Stimulated activated CD4-positive, alpha-beta T cell treated with anti-CD3 and anti-CD28 coated beads, Interleukin-4, amount 100 ng/mL, for 48 hours (primary cell): ENCODE measurements at regions not wholly inside any gene's neighbourhood (a gene's known extent, or its start where the extent isn't known, plus 50 kb on each side); places are given as distances from the start of the nearest gene placed in this dataset.
"Not testable (repeated sequence)": the region's sequence is repeated elsewhere in the genome, so short reads cannot be mapped to it uniquely, and the experiment has no call there.

Source experiments
- DNase-seq, 2 donors: peaks; one replicate each; pipeline ENCODE4 v3.0.0-alpha.2; 2020; ENCODE audit warnings: low read depth in 2 of 2

DNA sequence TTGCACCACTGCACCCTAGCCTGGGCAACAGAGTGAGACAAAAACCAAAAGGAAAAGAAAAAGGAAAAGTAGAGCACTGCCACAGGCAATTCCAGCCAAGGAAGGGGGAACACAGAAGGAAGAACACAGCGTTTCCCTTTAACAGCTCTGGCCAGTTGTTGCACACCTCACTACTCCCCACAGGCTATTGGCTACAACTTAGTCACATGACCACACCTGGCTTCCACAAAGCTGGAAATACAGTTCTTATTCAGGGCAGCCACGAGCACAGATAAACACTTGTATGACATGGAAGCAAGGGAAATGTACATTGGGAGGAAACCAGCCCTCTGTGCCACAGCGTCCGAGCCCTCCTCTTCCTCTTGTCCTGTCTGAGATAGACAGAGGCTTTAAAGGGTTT lies 249.0 kb upstream of the JARID2 start:
- DNase-seq, result no peak

DNA sequence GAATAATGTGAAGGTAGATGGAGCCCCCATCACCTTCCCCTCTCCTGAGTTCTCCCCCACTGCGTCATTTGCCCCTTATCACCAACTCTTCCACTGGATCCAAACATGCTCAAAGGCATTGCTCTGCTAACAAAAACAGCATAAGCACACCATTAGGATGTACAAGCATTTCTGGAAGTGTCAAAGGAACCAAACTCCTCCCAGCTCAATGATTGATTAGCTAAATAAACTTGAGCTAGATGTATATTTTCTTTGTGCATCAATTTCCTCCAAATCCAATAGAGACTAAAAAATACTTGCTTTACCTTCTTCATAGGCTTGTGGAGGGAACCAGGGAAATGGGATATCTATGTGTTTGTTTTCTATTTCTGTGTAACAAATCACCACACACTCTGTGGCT lies 248.4 kb upstream of the JARID2 start:
- no peak for DNase-seq

GRCh38 chr6:14999106-14999505 lies 246.8 kb upstream of the JARID2 start:
- no peak for DNase-seq

DNA sequence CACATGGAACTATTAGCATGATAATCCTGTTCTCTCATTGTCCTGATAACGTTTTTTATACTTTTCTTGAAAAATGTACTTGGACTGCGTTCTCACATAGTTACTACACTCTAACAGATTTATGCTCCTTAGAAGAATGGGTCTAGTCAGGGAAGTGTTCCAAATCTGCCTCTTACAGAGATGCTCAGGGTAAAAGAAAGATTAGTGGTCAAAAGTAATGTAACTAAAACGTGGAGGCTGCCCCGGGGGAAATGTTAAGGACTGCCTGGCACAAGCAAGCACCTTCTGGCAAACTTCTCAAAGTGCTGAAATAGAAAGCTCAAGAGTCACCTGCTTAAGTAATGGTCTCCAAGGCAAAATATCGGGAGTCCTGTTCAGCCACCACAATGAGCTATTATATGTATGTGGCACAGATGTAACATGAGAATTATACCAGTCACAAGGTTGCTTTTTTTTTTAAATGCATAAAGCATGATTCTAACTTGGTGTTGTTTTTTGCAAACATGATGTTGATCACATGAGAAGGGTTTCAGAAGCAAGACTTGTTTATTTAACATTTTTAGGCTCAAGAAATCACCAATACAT lies 244.5 kb upstream of the JARID2 start:
- DNase-seq, result no peak

DNA sequence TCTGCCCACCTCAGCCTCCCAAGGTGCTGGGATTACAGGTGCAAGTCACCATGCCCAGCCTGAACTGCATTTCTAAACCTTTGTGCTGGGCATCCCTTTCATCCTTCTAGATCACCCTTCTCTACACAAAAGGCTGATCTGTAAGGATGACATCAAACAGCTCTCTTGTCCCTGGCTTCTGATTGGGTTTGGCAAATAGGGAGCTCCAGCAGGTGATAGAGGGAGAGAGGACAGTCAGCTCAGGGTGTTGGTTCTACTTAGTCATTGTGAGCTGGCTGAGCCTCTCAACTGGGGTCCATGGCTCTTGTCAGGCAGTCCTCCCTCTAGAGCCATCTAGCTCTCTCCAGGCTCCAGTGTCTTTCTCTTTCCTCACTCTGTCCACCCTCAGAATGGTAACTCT lies 237.6 kb upstream of the JARID2 start:
- DNase-seq, result no peak

GRCh38 chr6:15014958-15015357 lies 230.9 kb upstream of the JARID2 start:
- no peak for DNase-seq

DNA sequence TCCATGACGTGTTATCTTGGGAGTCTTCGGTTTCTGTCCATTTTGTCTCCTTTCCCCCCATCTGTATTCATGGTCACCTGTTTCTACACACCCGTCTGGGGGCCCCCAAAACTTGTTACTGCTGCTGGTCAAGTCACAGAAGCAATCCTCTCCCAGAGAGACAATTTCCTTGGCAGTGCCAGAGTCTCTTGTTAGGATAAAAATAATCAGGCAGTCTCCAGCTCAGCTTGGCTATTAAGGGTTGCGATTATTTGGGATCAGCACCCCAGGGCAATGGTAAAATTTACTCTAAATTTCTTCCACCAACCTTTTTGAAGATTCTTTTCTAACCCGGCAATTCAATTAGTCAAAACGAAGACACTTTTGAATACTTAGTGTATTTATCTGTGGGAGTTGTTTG lies 229.1 kb upstream of the JARID2 start:
- no peak for DNase-seq

DNA sequence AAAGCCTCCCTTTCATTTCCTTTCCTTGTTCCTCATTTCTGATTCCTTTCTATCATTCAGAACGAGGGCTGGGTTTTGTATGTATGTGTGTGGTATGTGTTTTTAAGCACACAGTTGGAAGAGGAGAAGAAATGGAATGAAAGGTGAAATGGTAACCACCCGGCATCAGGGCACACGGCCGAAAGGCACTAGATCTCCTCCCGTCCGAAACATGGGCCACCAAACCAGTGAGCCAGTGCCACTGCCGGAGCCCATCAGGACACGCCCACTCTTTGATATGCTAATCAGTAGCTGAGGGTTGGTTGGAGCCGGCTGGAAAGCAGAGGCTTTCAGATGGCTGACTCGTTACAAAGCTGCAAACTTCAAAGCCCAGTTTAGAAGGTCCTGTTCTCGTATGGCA lies 228.6 kb upstream of the JARID2 start:
- no peak for DNase-seq

DNA sequence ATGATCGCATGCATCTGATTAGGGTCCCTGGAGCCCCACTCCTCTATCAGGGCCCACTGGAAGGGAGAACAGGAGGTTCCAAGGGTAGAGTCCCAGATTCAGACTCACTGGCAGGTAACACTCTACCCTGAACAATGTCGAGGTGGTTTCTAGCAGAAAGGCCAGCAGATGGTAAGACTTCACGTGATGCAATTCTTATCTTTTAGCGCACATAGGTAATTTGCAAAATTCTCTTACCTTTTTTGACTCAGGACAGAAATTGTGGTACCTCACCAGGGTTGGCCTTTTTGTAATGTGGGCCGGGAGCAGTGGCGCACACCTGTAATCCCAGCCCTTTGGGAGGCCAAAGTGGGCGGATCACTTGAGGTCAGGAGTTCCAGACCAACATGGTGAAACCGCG lies 228.1 kb upstream of the JARID2 start:
- no peak for DNase-seq

DNA sequence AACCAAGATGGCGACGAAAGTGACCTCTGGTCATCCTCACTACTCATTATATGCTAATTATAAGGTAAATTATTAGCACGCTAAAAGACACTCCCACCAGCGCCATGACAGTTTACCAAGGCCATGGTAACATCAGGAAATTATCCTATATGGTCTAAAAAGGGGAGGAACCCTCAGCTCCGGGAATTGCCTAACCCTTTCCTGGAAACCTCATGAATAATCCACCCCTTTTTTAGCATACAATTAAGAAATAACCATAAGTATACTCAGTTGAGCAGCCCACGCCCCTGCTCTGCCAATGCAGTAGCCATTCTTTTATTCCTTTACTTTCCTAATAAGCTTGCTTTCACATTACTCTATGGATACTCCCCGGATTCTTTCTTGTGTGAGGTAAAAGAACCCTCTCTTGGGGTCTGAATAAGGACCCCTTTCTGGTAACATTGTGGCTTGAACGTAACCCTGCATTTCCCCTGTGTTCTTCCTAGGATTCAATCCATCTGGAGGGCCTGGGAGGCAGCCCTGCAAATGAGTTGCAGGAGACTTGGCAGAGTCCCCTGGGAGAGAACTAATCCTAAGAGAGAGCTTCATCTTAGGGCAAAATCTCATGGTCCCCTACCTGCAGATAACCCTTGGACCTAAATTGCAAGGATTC lies 225.6 kb upstream of the JARID2 start:
- no peak for DNase-seq

DNA sequence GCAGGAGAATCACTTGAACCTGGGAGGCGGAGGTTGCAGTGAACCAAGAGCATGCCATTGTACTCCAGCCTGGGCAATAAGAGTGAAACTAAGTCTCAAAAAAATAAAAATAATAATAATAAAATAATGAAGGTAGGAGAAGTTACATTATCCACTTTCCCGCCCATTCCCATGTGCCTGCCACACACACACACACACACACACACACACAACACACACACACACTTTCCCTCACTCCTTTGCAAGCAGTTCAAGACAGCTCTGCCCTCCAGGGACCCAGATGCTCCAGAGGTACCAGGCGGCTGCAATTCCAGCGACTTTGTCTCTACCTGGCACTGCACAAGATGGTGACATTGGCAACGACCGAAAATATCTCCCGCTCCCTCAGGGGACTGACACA lies 224.8 kb upstream of the JARID2 start:
- no peak for DNase-seq

DNA sequence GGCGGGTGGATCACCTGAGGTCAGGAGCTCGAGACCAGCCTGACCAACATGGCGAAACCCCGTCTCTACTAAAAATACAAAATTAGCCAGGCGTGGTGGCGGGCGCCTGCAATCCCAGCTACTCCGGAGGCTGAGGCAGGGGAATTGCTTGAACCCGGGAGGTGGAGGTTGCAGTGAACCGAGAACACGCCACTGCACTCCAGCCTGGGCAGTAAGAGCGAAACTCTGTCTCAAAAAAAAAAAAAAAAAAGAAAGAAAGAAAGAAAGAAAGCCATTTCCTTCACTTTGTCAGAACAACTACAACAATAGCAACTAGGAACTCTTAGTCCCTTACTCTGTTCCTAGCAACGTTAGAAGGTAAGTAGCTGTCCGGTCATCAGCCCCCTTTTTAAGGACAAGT lies 222.9 kb upstream of the JARID2 start:
- not testable (repeated sequence) for DNase-seq

DNA sequence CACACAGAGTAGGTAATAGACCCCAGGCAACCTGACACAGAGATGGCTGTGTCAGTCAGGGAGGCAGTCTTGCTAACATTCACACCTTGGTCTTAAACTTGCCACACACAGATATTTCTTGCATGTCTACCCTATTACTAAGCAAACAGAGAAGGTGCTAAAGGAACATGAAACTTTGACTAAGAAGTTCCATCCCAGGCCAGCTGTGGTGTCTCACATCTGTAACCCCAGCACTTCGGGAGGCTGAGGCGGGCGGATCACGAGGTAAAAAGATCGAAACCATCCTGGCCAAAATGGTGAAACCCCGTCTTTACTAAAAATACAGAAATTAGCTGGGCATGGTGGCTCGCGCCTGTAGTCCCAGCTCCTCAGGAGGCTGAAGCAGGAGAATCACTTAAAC lies 222.4 kb upstream of the JARID2 start:
- peak; percentile 49 to 65 for DNase-seq

GRCh38 chr6:15025446-15025845 lies 220.4 kb upstream of the JARID2 start:
- no peak for DNase-seq

GRCh38 chr6:15026832-15027231 lies 219.0 kb upstream of the JARID2 start:
- no peak for DNase-seq

- DNase-seq, result no peak
These were observed 218.4 kb upstream of the JARID2 start for GRCh38 chr6:15027472-15027871.

DNA sequence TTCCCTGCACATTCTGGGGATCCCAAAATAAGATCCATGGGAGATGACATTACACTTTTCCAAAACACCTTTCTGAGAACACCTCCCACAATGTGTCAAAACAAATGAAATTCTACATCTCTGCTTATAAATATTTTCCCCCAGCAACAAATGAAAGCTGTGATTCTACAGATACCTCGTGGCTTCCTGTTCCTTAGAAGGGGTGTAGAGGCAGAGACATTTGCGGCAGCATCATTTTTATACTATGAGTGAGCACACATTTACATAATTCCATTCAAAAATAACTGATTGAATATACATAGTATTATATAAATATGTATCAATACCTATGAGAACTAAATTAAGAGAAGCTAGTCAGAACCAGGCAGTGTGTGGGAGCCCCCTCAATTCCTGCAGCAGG lies 213.9 kb upstream of the JARID2 start:
- no peak for DNase-seq

DNA sequence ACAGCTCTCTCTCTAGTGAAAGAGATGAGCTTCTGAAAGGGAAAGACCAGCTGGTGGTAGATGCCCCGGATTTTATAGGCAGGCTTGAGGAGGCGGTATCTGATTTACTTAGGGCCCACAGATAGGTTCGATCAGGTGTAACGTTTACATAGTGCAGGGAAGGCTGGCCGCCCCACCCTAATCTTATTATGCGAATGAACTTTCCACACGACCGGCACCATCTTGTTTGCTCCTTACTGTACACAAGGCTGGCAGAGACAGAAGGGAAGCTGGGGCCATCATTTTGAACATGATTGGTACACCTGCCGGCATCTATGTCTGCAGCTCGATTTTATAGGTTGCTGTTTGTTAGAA lies 212.0 kb upstream of the JARID2 start:
- DNase-seq, result no peak

DNA sequence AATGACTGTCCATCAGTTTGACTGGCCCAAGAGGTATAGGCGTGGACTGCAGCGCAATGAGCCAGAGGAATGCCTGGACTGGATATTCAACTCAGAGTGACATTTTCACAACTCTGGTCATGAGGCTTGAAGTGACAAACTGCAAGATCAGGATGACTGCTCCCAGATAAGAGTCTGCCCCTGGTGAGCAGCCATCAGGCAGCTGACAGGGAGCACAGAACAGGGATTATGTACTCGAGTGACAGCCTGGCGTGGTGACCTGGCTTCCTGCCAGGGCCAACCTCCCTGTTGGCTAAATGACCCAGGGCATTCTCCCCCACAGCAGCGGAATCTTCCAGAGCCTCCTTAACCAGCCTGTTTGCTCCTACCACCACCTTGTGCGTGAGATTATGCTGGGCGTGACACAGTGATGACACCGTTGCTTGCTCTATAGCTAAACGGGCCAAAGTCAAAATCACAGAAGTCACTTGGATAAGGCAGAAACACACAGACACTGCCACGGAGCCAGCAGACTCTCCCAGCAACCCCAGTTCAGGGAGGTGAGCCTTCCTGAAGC lies 209.1 kb upstream of the JARID2 start:
- DNase-seq, result no peak

DNA sequence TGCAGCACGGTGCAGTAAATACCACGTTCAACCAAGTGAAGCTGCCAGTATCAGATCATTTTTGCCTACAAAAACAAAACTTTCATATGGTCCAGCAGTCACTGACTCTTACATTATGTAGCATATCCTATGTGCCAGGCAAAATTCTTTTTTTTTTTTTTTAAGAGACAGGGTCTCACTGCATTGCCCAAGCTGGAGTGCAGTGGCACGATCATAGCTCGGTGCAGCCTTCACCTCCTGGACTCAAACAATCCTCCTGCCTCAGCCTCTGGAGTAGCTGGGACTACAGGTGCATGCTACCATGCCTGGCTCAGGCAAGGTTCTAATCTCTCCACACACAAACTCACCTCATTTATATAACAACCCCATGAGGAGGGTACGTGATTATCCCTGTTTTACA lies 208.6 kb upstream of the JARID2 start:
- no peak for DNase-seq

- no peak for DNase-seq
These were observed 207.7 kb upstream of the JARID2 start for GRCh38 chr6:15038013-15038791.

- no peak for DNase-seq
These were observed 206.7 kb upstream of the JARID2 start for GRCh38 chr6:15039136-15039535.

DNA sequence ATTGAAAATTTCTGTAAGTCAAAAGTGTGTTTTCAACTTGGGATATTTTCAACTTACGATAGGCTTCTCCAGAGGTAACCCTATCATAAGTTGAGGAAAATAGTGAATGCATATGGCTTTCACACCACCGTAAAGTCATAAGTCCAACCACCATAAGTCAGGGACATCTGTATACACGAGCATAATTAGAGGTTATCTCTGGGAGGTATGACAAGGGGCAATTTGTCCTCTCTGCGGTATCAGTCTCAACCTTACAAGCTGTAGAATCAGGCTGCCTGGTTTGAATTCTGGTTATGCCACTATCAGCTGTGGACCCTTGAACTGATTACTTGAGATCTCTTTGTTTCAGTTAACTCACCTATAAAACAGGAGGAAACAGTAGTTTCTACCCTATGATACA lies 202.9 kb upstream of the JARID2 start:
- no peak for DNase-seq
